ENCODE measurements at regions not wholly inside any gene's neighbourhood (a gene's known extent, or its start where the extent isn't known, plus 50 kb on each side); places are given as distances from the start of the nearest gene placed in this dataset.

GRCh38 chr16:79653373-79653891 is 52.9 kb upstream of the MAF start:
- ATAC-seq (peak; percentile 9), DNase-seq (peak; percentile 12 to 23 (median 19))
- H3K27me3 ChIP-seq: no peaks in the 10 kb centered on the region
- no peak overlapping the region for H3K4me3 ChIP-seq
- no peak overlapping the region for H3K27ac ChIP-seq
- no peaks in the 10 kb centered on the region for H3K36me3 ChIP-seq (replicated peaks in 1 of 2; ENCODE audit: insufficient read depth in 1 of 2, low read depth in 2 of 2)
- no peaks in the 10 kb centered on the region for H3K4me1 ChIP-seq
- no peaks in the 10 kb centered on the region for H3K9me3 ChIP-seq
- no peak for TF ChIP-seq CTCF (IDR thresholded peaks at IDR 0.05)
- TF ChIP-seq POLR2A (IDR thresholded peaks at IDR 0.05): no peak
- 71 to 77% methylated on average over 6 of the region's 6 CpGs for WGBS, 2 donors
- intact Hi-C loops (cut with DNase I): no loop called here

GRCh38 chr16:79651363-79651762 is 50.8 kb upstream of the MAF start:
- Histone ChIP-seq H3K27me3 (no peaks in the 10 kb centered on the region), H3K9me3 (no peaks in the 10 kb centered on the region), H3K4me3 (no peak overlapping the region), H3K36me3 (replicated peaks in 1 of 2; ENCODE audit: insufficient read depth in 1 of 2, low read depth in 2 of 2) (no peaks in the 10 kb centered on the region), H3K27ac (no peak overlapping the region), H3K4me1 (no peaks in the 10 kb centered on the region)
- TF ChIP-seq CTCF (IDR thresholded peaks at IDR 0.05) (no peak), POLR2A (IDR thresholded peaks at IDR 0.05) (no peak)
- WGBS, 2 donors: 71 to 87% methylated on average over 6 to 7 of the region's 7 CpGs
- DNase-seq: peak in 2 of 4 donors; percentile 13 to 15
- ATAC-seq: no peak
- intact Hi-C loops (cut with DNase I): no loop called here
